MG63 (cell line): ENCODE measurements at regions not wholly inside any gene's neighbourhood (a gene's known extent, or its start where the extent isn't known, plus 50 kb on each side); places are given as distances from the start of the nearest gene placed in this dataset.
A peak's percentile ranks its signal among the peaks of the same experiment; 100 is the strongest.
"Not testable (repeated sequence)": the region's sequence is repeated elsewhere in the genome, so short reads cannot be mapped to it uniquely, and the experiment has no call there.

Experiments
- DNase-seq: peaks from one replicate; pipeline ENCODE4 v3.0.0-alpha.2; 2020
- H3K27me3 ChIP-seq: fragments of 250-450 bp; sonication (Bioruptor Pico); 2 replicates; pipeline ENCODE4 v1.5.1; 2020; ENCODE audit warnings: mild to moderate bottlenecking, moderate library complexity
- H3K36me3 ChIP-seq: fragments of 250-450 bp; sonication (Bioruptor Pico); 2 replicates; pipeline ENCODE4 v1.5.1; 2020; ENCODE audit warnings: mild to moderate bottlenecking, moderate library complexity
- H3K4me3 ChIP-seq: fragments of 250-450 bp; sonication (Bioruptor Pico); 2 replicates; pipeline ENCODE4 v1.5.1; 2020; ENCODE audit warnings: mild to moderate bottlenecking, moderate library complexity
- H3K9me3 ChIP-seq: fragments of 250-450 bp; sonication (Bioruptor Pico); 2 replicates; pipeline ENCODE4 v1.5.1; 2020; ENCODE audit warnings: mild to moderate bottlenecking, moderate library complexity

GRCh38 chr6:115480543-115480942 is 580.1 kb downstream of the FRK start:
- not testable (repeated sequence) for H3K27me3 ChIP-seq, H3K4me3 ChIP-seq, H3K9me3 ChIP-seq, DNase-seq, H3K36me3 ChIP-seq

GRCh38 chr6:115474443-115475041 is 586.1 kb downstream of the FRK start:
- no peak for DNase-seq
- no peaks in the 10 kb centered on the region for H3K9me3 ChIP-seq
- no peak overlapping the region for H3K4me3 ChIP-seq
- H3K36me3 ChIP-seq, result no peaks in the 10 kb centered on the region
- H3K27me3 ChIP-seq, result no peaks in the 10 kb centered on the region

- no peaks in the 10 kb centered on the region for H3K9me3 ChIP-seq
- no peak for DNase-seq
- no peak overlapping the region for H3K4me3 ChIP-seq
- H3K27me3 ChIP-seq, result no peaks in the 10 kb centered on the region
- H3K36me3 ChIP-seq, result no peaks in the 10 kb centered on the region
Observed at GRCh38 chr6:115468272-115469005, 592.3 kb downstream of the FRK start.

GRCh38 chr6:115467726-115468125 is 593.0 kb downstream of the FRK start:
- peak; percentile 2 for DNase-seq
- Histone ChIP-seq H3K9me3 (no peaks in the 10 kb centered on the region), H3K4me3 (no peak overlapping the region), H3K36me3 (no peaks in the 10 kb centered on the region), H3K27me3 (no peaks in the 10 kb centered on the region)

GRCh38 chr6:115460913-115461312 is 599.8 kb downstream of the FRK start:
- no peaks in the 10 kb centered on the region for H3K36me3 ChIP-seq
- no peaks in the 10 kb centered on the region for H3K27me3 ChIP-seq
- H3K4me3 ChIP-seq, result no peak overlapping the region
- no peak for DNase-seq
- no peaks in the 10 kb centered on the region for H3K9me3 ChIP-seq

GRCh38 chr6:115456848-115457247 is 603.8 kb downstream of the FRK start:
- no peaks in the 10 kb centered on the region for H3K27me3 ChIP-seq
- no peak overlapping the region for H3K4me3 ChIP-seq
- H3K36me3 ChIP-seq, result no peaks in the 10 kb centered on the region
- no peaks in the 10 kb centered on the region for H3K9me3 ChIP-seq
- DNase-seq, result no peak

GRCh38 chr6:115443825-115444478 is 616.7 kb downstream of the FRK start:
- no peak overlapping the region for H3K4me3 ChIP-seq
- H3K9me3 ChIP-seq, result no peaks in the 10 kb centered on the region
- H3K27me3 ChIP-seq, result no peaks in the 10 kb centered on the region
- H3K36me3 ChIP-seq, result no peaks in the 10 kb centered on the region
- no peak for DNase-seq

- Histone ChIP-seq H3K36me3 (no peaks in the 10 kb centered on the region), H3K27me3 (no peaks in the 10 kb centered on the region), H3K4me3 (no peak overlapping the region), H3K9me3 (no peaks in the 10 kb centered on the region)
- no peak for DNase-seq
Observed at GRCh38 chr6:115442323-115442722, 618.4 kb downstream of the FRK start.

GRCh38 chr6:115441651-115442050 is 619.0 kb downstream of the FRK start:
- no peaks in the 10 kb centered on the region for H3K27me3 ChIP-seq
- no peak for DNase-seq
- H3K36me3 ChIP-seq, result no peaks in the 10 kb centered on the region
- no peaks in the 10 kb centered on the region for H3K9me3 ChIP-seq
- no peak overlapping the region for H3K4me3 ChIP-seq

- no peak for DNase-seq
- H3K27me3 ChIP-seq, result no peaks in the 10 kb centered on the region
- H3K36me3 ChIP-seq, result no peaks in the 10 kb centered on the region
- no peak overlapping the region for H3K4me3 ChIP-seq
- H3K9me3 ChIP-seq, result no peaks in the 10 kb centered on the region
Observed at GRCh38 chr6:115415378-115415777, 645.3 kb downstream of the FRK start.

- not testable (repeated sequence) for DNase-seq, H3K27me3 ChIP-seq, H3K4me3 ChIP-seq, H3K36me3 ChIP-seq, H3K9me3 ChIP-seq
Observed at GRCh38 chr6:115414916-115415315, 645.8 kb downstream of the FRK start.

- Histone ChIP-seq H3K4me3 (no peak overlapping the region), H3K27me3 (no peaks in the 10 kb centered on the region), H3K36me3 (no peaks in the 10 kb centered on the region), H3K9me3 (no peaks in the 10 kb centered on the region)
- DNase-seq, result no peak
Observed at GRCh38 chr6:115411756-115412155, 648.9 kb downstream of the FRK start.

- Histone ChIP-seq H3K9me3 (no peaks in the 10 kb centered on the region), H3K27me3 (no peaks in the 10 kb centered on the region), H3K4me3 (no peak overlapping the region), H3K36me3 (no peaks in the 10 kb centered on the region)
- DNase-seq, result no peak
Observed at GRCh38 chr6:115404446-115404845, 656.2 kb downstream of the FRK start.

GRCh38 chr6:115398607-115399006 is 662.1 kb downstream of the FRK start:
- H3K36me3 ChIP-seq, result no peaks in the 10 kb centered on the region
- DNase-seq, result no peak
- H3K4me3 ChIP-seq, result no peak overlapping the region
- no peaks in the 10 kb centered on the region for H3K27me3 ChIP-seq
- no peaks in the 10 kb centered on the region for H3K9me3 ChIP-seq

GRCh38 chr6:115396112-115396906 is 664.4 kb downstream of the FRK start:
- Histone ChIP-seq H3K36me3 (no peaks in the 10 kb centered on the region), H3K27me3 (no peaks in the 10 kb centered on the region), H3K9me3 (no peaks in the 10 kb centered on the region; the same call in 1 of the 2 replicates), H3K4me3 (no peak overlapping the region)
- no peak for DNase-seq

GRCh38 chr6:115393821-115394220 is 666.9 kb downstream of the FRK start:
- Histone ChIP-seq H3K27me3 (no peaks in the 10 kb centered on the region), H3K9me3 (peaks cover 1% of the 10 kb centered on the region), H3K36me3 (no peaks in the 10 kb centered on the region), H3K4me3 (no peak overlapping the region)
- DNase-seq, result no peak

- Histone ChIP-seq H3K4me3 (no peak overlapping the region), H3K36me3 (no peaks in the 10 kb centered on the region), H3K27me3 (no peaks in the 10 kb centered on the region), H3K9me3 (no peaks in the 10 kb centered on the region)
- no peak for DNase-seq
Observed at GRCh38 chr6:115370202-115370601, 690.5 kb downstream of the FRK start.
